Adipocyte (in vitro differentiated cells): ENCODE measurements at regions not wholly inside any gene's neighbourhood (a gene's known extent, or its start where the extent isn't known, plus 50 kb on each side); places are given as distances from the start of the nearest gene placed in this dataset.
A peak's percentile ranks its signal among the peaks of the same experiment; 100 is the strongest.

ENCODE experiments used
- DNase-seq: peaks from one replicate; pipeline ENCODE4 v3.0.0-alpha.2; 2015; ENCODE audit warnings: low read depth
- H3K27me3 ChIP-seq: replicated peaks from 2 replicates; pipeline ENCODE4 v1.7.0; 2013; ENCODE audit warnings: mild to moderate bottlenecking, low read length, moderate library complexity; ENCODE audit not compliant: control insufficient read depth, insufficient read depth
- H3K36me3 ChIP-seq: 2 replicates; pipeline ENCODE4 v1.7.0; 2013; ENCODE audit warnings: low read length, mild to moderate bottlenecking, moderate library complexity; ENCODE audit not compliant: control insufficient read depth, insufficient read depth, severe bottlenecking
- H3K4me1 ChIP-seq: 2 replicates; pipeline ENCODE4 v1.7.0; 2013; ENCODE audit warnings: mild to moderate bottlenecking, low read length, moderate library complexity; ENCODE audit not compliant: control insufficient read depth, insufficient read depth
- H3K4me3 ChIP-seq: 2 replicates; pipeline ENCODE4 v1.7.0; 2013; ENCODE audit warnings: mild to moderate bottlenecking, low read length, moderate library complexity
- H3K9ac ChIP-seq: 2 replicates; pipeline ENCODE4 v1.7.0; 2013; ENCODE audit warnings: mild to moderate bottlenecking, low read length, moderate library complexity
- H3K9me3 ChIP-seq: 2 replicates; pipeline ENCODE4 v1.7.0; 2013; ENCODE audit warnings: mild to moderate bottlenecking, low read length, moderate library complexity; ENCODE audit not compliant: control insufficient read depth

DNA sequence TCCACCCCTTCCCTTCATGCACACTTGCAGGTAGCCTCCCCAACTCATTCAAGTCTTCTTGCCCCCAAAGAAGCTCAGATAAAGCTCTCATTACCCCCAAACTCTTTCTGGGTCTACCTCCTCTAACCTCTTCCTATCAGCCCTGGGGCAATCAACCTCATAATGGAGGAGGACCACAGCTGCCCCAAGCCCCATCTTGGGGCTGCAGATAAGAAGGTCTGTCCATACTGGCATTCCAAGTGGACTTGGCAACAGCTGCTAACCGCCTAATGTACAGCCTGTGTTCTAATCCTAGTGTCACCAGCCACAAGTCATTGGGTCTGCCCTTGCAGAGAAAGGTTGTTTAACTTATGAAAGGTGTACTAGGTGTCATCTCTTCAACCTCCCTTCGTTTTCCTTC is 107.4 kb upstream of the ADGRF1 start:
- Histone ChIP-seq H3K4me3 (no peak overlapping the region), H3K27me3 (no peaks in the 10 kb centered on the region), H3K9me3 (no peaks in the 10 kb centered on the region), H3K4me1 (peaks cover 51% of the 10 kb centered on the region), H3K9ac (no peak overlapping the region), H3K36me3 (no peaks in the 10 kb centered on the region)
- DNase-seq, result no peak

DNA sequence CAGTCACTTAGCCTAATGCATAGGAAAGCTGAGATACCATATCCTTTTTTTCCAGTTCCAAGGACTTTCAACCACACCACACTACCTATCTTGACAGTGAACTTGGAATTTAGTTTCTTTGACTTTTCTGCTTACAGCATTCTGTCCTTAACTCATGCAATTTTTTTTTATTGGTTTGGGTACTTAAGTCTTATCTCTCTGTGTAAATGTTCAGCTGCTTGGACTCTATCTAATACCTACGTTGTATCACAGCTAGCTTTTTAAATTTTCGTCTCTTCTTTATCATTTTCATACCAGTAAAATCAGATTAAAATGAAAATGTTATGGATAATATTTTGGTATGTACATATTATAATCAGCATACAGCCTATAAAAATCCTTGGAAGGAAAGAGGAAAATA is 106.9 kb upstream of the ADGRF1 start:
- Histone ChIP-seq H3K36me3 (no peaks in the 10 kb centered on the region), H3K9ac (no peak overlapping the region), H3K4me3 (no peak overlapping the region), H3K4me1 (peaks cover 55% of the 10 kb centered on the region), H3K9me3 (no peaks in the 10 kb centered on the region), H3K27me3 (no peaks in the 10 kb centered on the region)
- DNase-seq, result no peak

GRCh38 chr6:47147836-47148344 is 105.8 kb upstream of the ADGRF1 start:
- Histone ChIP-seq H3K9ac (peak overlapping the region; percentile 21), H3K27me3 (no peaks in the 10 kb centered on the region), H3K4me3 (peak overlapping the region; percentile 14), H3K4me1 (peaks cover 51% of the 10 kb centered on the region), H3K9me3 (no peaks in the 10 kb centered on the region), H3K36me3 (no peaks in the 10 kb centered on the region)
- peak; percentile 22 for DNase-seq

DNA sequence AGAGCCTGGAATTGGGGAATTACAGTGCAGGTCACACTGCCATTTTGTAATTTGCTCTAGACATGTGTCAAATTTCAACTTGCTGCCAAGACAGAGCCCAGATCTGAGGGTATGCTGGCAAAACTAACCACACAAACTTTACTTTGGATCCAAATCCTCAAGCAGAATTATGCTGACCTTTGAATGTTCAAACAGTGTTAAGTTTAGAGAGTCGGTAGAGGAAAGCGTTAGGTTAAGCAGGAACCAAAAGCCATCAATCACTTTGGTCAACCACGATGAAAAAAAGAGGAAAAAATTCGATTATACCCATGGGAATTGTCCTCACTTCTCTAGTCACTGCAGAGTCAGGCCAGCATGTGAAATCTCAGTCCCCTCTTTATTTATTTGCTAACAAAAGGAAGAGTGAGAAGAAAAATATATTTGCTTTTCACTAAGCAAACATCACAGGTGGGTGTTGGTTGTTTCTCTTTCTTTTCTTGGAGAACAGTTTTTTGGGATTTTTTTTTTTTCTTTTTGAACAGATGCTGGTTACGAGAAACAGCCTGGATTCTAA is 105.1 kb upstream of the ADGRF1 start:
- no peaks in the 10 kb centered on the region for H3K36me3 ChIP-seq
- DNase-seq, result peak; percentile 30
- no peaks in the 10 kb centered on the region for H3K9me3 ChIP-seq
- H3K4me1 ChIP-seq, result peaks cover 48% of the 10 kb centered on the region
- peak overlapping the region; percentile 14 for H3K4me3 ChIP-seq
- no peaks in the 10 kb centered on the region for H3K27me3 ChIP-seq
- peak overlapping the region; percentile 21 for H3K9ac ChIP-seq

GRCh38 chr6:47146431-47147174 is 104.5 kb upstream of the ADGRF1 start:
- peaks cover 48% of the 10 kb centered on the region for H3K4me1 ChIP-seq
- no peaks in the 10 kb centered on the region for H3K9me3 ChIP-seq
- H3K36me3 ChIP-seq, result no peaks in the 10 kb centered on the region
- peak overlapping the region; percentile 2 for H3K9ac ChIP-seq
- no peaks in the 10 kb centered on the region for H3K27me3 ChIP-seq
- peak; percentile 82 for DNase-seq
- no peak overlapping the region for H3K4me3 ChIP-seq

- Histone ChIP-seq H3K36me3 (no peaks in the 10 kb centered on the region), H3K4me3 (no peak overlapping the region), H3K27me3 (no peaks in the 10 kb centered on the region), H3K9me3 (no peaks in the 10 kb centered on the region), H3K4me1 (peaks cover 57% of the 10 kb centered on the region), H3K9ac (peak overlapping the region; percentile 58)
- DNase-seq, result peak; percentile 60
Measured at GRCh38 chr6:47145212-47145611, 103.1 kb upstream of the ADGRF1 start.

DNA sequence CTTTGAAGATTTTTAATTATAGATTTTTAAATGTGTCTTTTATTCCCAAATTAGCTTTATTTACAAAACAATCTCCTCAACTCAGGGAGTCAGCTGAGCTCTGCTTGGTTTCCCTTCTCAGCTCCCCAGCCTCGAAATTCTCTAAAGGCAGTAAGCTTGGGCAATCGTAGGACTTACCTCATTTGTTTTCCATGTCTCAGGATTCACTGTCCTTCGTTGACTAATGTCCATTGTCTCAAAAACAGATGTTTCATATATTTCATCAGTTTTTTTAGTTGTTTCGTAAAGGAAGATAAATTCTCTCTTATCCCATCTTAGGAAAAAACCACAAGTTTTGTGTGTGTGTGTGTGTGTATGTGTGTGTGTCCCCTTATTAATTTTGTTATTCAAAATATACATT is 102.2 kb upstream of the ADGRF1 start:
- peak; percentile 94 for DNase-seq

DNA sequence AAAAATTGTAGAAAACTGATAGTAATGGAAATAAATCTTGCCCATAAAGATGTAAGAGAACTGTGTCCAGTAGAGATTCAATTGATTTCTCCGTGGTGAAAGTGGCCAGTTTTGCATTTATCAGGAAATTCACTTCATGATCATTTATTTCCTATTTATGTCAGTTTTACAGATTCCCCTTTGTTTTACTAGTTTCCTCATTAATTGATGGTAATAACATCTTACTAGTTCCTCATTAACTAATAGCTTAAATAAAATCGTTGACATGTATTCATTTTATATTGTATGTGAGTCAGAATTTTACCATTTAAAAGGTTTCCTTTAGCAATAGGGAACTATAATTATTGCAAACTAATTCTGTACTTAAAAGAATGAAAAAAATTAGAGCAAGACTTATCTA is 99.8 kb upstream of the ADGRF1 start:
- no peak overlapping the region for H3K4me3 ChIP-seq
- H3K9ac ChIP-seq, result no peak overlapping the region
- no peaks in the 10 kb centered on the region for H3K27me3 ChIP-seq
- no peaks in the 10 kb centered on the region for H3K36me3 ChIP-seq
- DNase-seq, result no peak
- H3K9me3 ChIP-seq, result no peaks in the 10 kb centered on the region
- peaks cover 54% of the 10 kb centered on the region for H3K4me1 ChIP-seq

More for the DNA sequence above, 102.2 kb upstream of the ADGRF1 start:
- no peaks in the 10 kb centered on the region for H3K27me3 ChIP-seq
- peak overlapping the region; percentile 58 for H3K9ac ChIP-seq
- peak overlapping the region; percentile 29 for H3K4me3 ChIP-seq
- H3K9me3 ChIP-seq, result no peaks in the 10 kb centered on the region
- peaks cover 57% of the 10 kb centered on the region for H3K4me1 ChIP-seq
- no peaks in the 10 kb centered on the region for H3K36me3 ChIP-seq

GRCh38 chr6:47141171-47141570 is 99.0 kb upstream of the ADGRF1 start:
- Histone ChIP-seq H3K36me3 (no peaks in the 10 kb centered on the region), H3K9me3 (no peaks in the 10 kb centered on the region), H3K4me3 (no peak overlapping the region), H3K27me3 (no peaks in the 10 kb centered on the region), H3K9ac (no peak overlapping the region), H3K4me1 (peaks cover 46% of the 10 kb centered on the region)
- no peak for DNase-seq

DNA sequence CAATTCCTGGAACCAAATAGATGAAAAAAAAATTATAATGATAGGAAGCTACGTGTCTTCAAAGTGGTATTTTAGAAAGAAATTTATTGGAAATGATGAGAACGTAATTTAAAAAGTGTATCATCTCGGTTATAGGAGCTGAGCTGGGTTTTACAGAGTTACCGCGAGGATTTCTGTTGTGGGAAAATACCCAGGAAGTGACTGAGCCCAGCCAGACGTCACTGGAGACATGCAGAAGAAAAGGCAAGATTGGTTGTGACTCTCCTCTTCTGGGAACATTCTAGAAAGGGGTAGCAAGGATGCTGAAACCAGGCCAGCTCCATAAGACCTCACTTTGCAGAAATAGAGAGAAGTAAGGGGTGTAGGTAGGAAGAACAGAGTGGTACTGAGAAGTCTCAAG is 95.9 kb upstream of the ADGRF1 start:
- no peak overlapping the region for H3K4me3 ChIP-seq
- H3K9me3 ChIP-seq, result no peaks in the 10 kb centered on the region
- peaks cover 35% of the 10 kb centered on the region for H3K4me1 ChIP-seq
- no peak for DNase-seq
- H3K27me3 ChIP-seq, result no peaks in the 10 kb centered on the region
- no peaks in the 10 kb centered on the region for H3K36me3 ChIP-seq
- no peak overlapping the region for H3K9ac ChIP-seq

- Histone ChIP-seq H3K9ac (no peak overlapping the region), H3K36me3 (no peaks in the 10 kb centered on the region), H3K4me1 (peaks cover 35% of the 10 kb centered on the region), H3K27me3 (no peaks in the 10 kb centered on the region), H3K4me3 (no peak overlapping the region), H3K9me3 (no peaks in the 10 kb centered on the region)
- DNase-seq, result no peak
Measured at GRCh38 chr6:47137073-47137472, 94.9 kb upstream of the ADGRF1 start.
